Mesenchymal stem cell (in vitro differentiated cells and primary cell): ENCODE measurements at regions not wholly inside any gene's neighbourhood (a gene's known extent, or its start where the extent isn't known, plus 50 kb on each side); places are given as distances from the start of the nearest gene placed in this dataset.

ENCODE experiments used
- DNase-seq: peaks from one replicate; pipeline ENCODE4 v3.0.0-alpha.2; 2013
- H2AFZ ChIP-seq: one replicate; pipeline ENCODE4 v1.6.1; 2013; ENCODE audit warnings: low read depth, mild to moderate bottlenecking, control low read depth, inconsistent platforms, low read length, moderate library complexity
- H2AK5ac ChIP-seq: 2 replicates; pipeline ENCODE4 v1.6.1; 2013; ENCODE audit warnings: low read length, moderate library complexity, mild to moderate bottlenecking, inconsistent platforms; ENCODE audit not compliant: severe bottlenecking
- H2BK120ac ChIP-seq: one replicate; pipeline ENCODE4 v1.6.1; 2013; ENCODE audit warnings: low read depth, mild to moderate bottlenecking, inconsistent platforms, low read length, moderate library complexity
- H2BK12ac ChIP-seq, 2 experiments: one replicate each; pipeline ENCODE4 v1.6.1; 2013; ENCODE audit warnings: inconsistent platforms in 2 of 2, low read length in 2 of 2, mild to moderate bottlenecking in 2 of 2, moderate library complexity in 2 of 2, control low read depth in 1 of 2
- H2BK15ac ChIP-seq: one replicate; pipeline ENCODE4 v1.6.1; 2013; ENCODE audit warnings: mild to moderate bottlenecking, low read depth, inconsistent platforms; ENCODE audit not compliant: poor library complexity, severe bottlenecking
- H2BK5ac ChIP-seq: 2 replicates; pipeline ENCODE4 v1.6.1; 2013; ENCODE audit warnings: low read depth, mild to moderate bottlenecking, low read length, control low read depth, inconsistent platforms; ENCODE audit not compliant: poor library complexity, severe bottlenecking
- H3K14ac ChIP-seq, 2 experiments: one replicate each; pipeline ENCODE4 v1.6.1; 2013; ENCODE audit warnings: inconsistent platforms in 2 of 2, low read length in 2 of 2, control low read depth in 1 of 2, mild to moderate bottlenecking in 1 of 2, moderate library complexity in 1 of 2
- H3K18ac ChIP-seq, 2 experiments: one replicate each; pipeline ENCODE4 v1.6.1; 2013; ENCODE audit warnings: inconsistent platforms in 2 of 2, low read length in 2 of 2, control low read depth in 1 of 2, low read depth in 1 of 2, mild to moderate bottlenecking in 1 of 2
- H3K23ac ChIP-seq, 2 experiments: one replicate each; pipeline ENCODE4 v1.6.1; 2013; ENCODE audit warnings: inconsistent platforms in 2 of 2, low read length in 2 of 2, mild to moderate bottlenecking in 2 of 2, moderate library complexity in 2 of 2, control low read depth in 1 of 2
- H3K27ac ChIP-seq: 2 replicates; pipeline ENCODE4 v1.5.1; 2013; ENCODE audit warnings: mild to moderate bottlenecking, moderate library complexity, low read length, control low read depth, inconsistent platforms; ENCODE audit not compliant: poor library complexity, severe bottlenecking
- H3K27me3 ChIP-seq, 2 experiments: 2 replicates each; pipeline versions ENCODE4 v1.6.1 to v1.7.0; 2013; ENCODE audit warnings: low read length in 2 of 2, mild to moderate bottlenecking in 2 of 2, moderate library complexity in 2 of 2, control low read depth in 1 of 2, inconsistent platforms in 1 of 2; ENCODE audit not compliant: control insufficient read depth in 1 of 2, insufficient read depth in 1 of 2
- H3K36me3 ChIP-seq, 2 experiments: 2 replicates each; pipeline versions ENCODE4 v1.6.1 to v1.7.0; 2013; ENCODE audit warnings: low read length in 2 of 2, control low read depth in 1 of 2, inconsistent platforms in 1 of 2, low read depth in 1 of 2, mild to moderate bottlenecking in 1 of 2; ENCODE audit not compliant: insufficient read depth in 2 of 2, control insufficient read depth in 1 of 2
- H3K4ac ChIP-seq, 2 experiments: one replicate each; pipeline ENCODE4 v1.6.1; 2013; ENCODE audit warnings: inconsistent platforms in 2 of 2, low read length in 2 of 2, mild to moderate bottlenecking in 2 of 2, moderate library complexity in 2 of 2, control low read depth in 1 of 2, low read depth in 1 of 2
- H3K4me1 ChIP-seq: 2 replicates; pipeline ENCODE4 v1.6.1; 2013; ENCODE audit warnings: low read depth, low read length, control low read depth; ENCODE audit not compliant: control insufficient read depth, insufficient read depth
- H3K4me2 ChIP-seq: 2 replicates; pipeline ENCODE4 v1.6.1; 2013; ENCODE audit warnings: low read length, mild to moderate bottlenecking, inconsistent platforms; ENCODE audit not compliant: poor library complexity, severe bottlenecking
- H3K4me3 ChIP-seq, 2 experiments: 2 replicates each; pipeline versions ENCODE4 v1.5.1 to v1.7.0; 2013; ENCODE audit warnings: low read length in 2 of 2, mild to moderate bottlenecking in 2 of 2, control low read depth in 1 of 2, low read depth in 1 of 2; ENCODE audit not compliant: insufficient read depth in 1 of 2
- H3K79me1 ChIP-seq: replicated peaks from 2 replicates; pipeline ENCODE4 v1.6.1; 2013; ENCODE audit warnings: mild to moderate bottlenecking, control low read depth, low read length, inconsistent platforms; ENCODE audit not compliant: poor library complexity, severe bottlenecking
- H3K9ac ChIP-seq: 2 replicates; pipeline ENCODE4 v1.7.0; 2013; ENCODE audit warnings: mild to moderate bottlenecking, low read length, moderate library complexity
- H3K9me3 ChIP-seq: 2 replicates; pipeline ENCODE4 v1.7.0; 2013; ENCODE audit warnings: mild to moderate bottlenecking, low read length; ENCODE audit not compliant: control insufficient read depth
- H4K8ac ChIP-seq: one replicate; pipeline ENCODE4 v1.6.1; 2013; ENCODE audit warnings: inconsistent platforms, mild to moderate bottlenecking, low read length, moderate library complexity
- H4K91ac ChIP-seq: one replicate; pipeline ENCODE4 v1.6.1; 2013; ENCODE audit warnings: mild to moderate bottlenecking, low read length, inconsistent platforms
- WGBS: methylation state at CpG from one replicate; pipeline ENCODE4 v1.1.7; 2013; ENCODE audit warnings: mixed read lengths; 5-methylcytosine and 5-hydroxymethylcytosine counted together

DNA sequence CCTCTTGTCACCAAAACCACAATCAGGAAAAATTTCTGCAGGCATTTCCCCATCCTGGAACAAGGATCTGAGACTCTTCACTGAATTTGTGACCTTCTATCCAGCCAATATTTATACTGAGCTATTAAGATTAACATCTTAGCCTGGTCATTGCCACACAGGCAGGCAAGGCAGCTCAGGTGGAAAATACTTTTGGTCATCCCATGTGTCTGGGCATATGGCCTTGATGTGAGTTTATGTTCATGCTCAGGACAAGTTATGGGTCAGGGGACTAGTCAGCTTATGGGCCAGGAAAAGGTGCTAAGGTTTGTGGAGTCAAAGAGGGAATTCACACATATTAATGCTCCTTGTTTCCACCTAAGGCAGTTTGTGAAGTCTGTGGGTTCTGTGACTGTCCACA is 124.3 kb upstream of the TOP3B start:
- no peaks in the 10 kb centered on the region for H3K79me1 ChIP-seq
- no peak overlapping the region for H4K91ac ChIP-seq
- no peak overlapping the region for H2AK5ac ChIP-seq
- no peak for DNase-seq
- no peak overlapping the region for H2BK5ac ChIP-seq
- H3K9me3 ChIP-seq = no peaks in the 10 kb centered on the region
- H4K8ac ChIP-seq = no peak overlapping the region
- H3K14ac ChIP-seq = no peak overlapping the region
- peaks cover 11 to 19% of the 10 kb centered on the region in 2 experiments for H3K27me3 ChIP-seq
- no peak overlapping the region for H3K18ac ChIP-seq
- no peaks in the 10 kb centered on the region for H3K36me3 ChIP-seq
- no peak overlapping the region for H3K23ac ChIP-seq
- peaks cover 8% of the 10 kb centered on the region for H3K4me1 ChIP-seq
- H2BK120ac ChIP-seq = no peak overlapping the region
- H2BK12ac ChIP-seq = no peak overlapping the region
- H3K4ac ChIP-seq = no peak overlapping the region
- H2AFZ ChIP-seq = no peak overlapping the region
- no peak overlapping the region for H2BK15ac ChIP-seq
- H3K4me2 ChIP-seq = no peak overlapping the region
- no peak overlapping the region for H3K4me3 ChIP-seq
- no peak overlapping the region for H3K9ac ChIP-seq
- H3K27ac ChIP-seq = no peak overlapping the region

DNA sequence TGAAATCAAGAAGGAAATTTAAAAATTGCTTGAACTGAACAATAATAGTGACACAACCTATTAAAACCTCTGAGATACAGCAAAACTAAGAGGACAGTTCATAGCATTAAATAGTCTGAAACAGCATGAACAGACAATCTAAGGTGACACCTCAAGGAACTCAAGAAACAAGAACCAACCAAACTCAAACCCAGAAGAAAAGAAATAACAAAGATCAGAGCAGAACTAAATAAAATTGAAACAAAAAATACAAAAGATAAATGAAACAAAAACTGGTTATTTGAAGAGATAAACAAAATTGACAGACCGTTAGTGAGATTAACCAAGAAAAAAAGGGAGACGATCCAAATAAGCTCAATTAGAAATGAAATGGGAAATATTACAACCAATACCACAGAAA is 122.8 kb upstream of the TOP3B start:
- H2BK15ac ChIP-seq = no peak overlapping the region
- H3K4me1 ChIP-seq = no peaks in the 10 kb centered on the region
- no peaks in the 10 kb centered on the region for H3K79me1 ChIP-seq
- no peak overlapping the region for H3K23ac ChIP-seq
- no peak overlapping the region for H3K27ac ChIP-seq
- H3K9ac ChIP-seq = no peak overlapping the region
- no peak overlapping the region for H2BK120ac ChIP-seq
- WGBS = no CpG with 5 or more reads among the region's 2 CpGs
- H3K4me3 ChIP-seq = no peak overlapping the region
- H3K18ac ChIP-seq = no peak overlapping the region
- DNase-seq = no peak
- H4K91ac ChIP-seq = no peak overlapping the region
- no peak overlapping the region for H4K8ac ChIP-seq
- H3K4ac ChIP-seq = no peak overlapping the region
- H3K27me3 ChIP-seq = peaks cover 11 to 20% of the 10 kb centered on the region in 2 experiments
- H3K4me2 ChIP-seq = no peak overlapping the region
- H2AK5ac ChIP-seq = no peak overlapping the region
- H3K14ac ChIP-seq = no peak overlapping the region
- no peak overlapping the region for H2BK5ac ChIP-seq
- no peak overlapping the region for H2AFZ ChIP-seq
- no peaks in the 10 kb centered on the region for H3K9me3 ChIP-seq
- no peak overlapping the region for H2BK12ac ChIP-seq
- H3K36me3 ChIP-seq = no peaks in the 10 kb centered on the region

DNA sequence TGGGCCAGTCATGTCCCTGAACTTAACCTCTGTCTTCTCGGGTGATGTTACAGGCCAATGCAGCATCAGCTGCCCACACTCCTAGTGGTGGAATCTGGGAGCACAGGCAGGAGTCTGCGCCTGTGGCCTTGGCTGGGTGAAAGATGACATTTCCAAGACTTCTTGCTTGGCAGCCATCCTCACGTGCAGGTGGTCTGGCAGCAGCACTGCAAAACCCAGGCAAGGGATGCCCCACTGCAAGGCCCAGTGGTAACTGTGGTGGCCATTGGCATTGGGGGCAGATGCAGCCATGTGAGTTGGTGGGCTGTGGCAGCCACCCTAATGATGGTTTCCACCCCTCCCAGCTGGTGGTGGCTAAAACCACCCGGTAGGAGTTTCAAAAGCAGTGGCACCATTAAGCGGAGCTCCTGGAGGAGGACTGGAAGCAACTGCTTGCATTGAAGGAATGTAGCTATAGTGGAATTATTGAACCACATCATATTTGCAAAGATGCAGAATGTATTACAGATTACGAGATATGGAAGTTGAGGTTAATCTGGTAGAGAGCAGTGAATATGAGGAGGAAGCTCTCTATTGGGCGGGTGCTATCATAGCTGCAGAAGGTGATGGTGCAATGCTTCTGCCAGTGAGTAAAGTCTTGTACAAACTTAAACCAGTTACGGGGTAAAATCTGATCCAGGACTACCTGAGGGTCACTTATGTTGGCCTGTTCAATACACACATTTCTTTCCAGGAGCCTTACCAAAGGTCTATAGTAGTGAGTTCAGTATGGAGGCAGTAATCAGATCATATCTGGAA is 120.7 kb upstream of the TOP3B start:
- H2BK5ac ChIP-seq = no peak overlapping the region
- no peak overlapping the region for H2BK12ac ChIP-seq
- no peak overlapping the region for H3K4me3 ChIP-seq
- no peak overlapping the region for H2BK120ac ChIP-seq
- H3K4me1 ChIP-seq = no peaks in the 10 kb centered on the region
- no peaks in the 10 kb centered on the region for H3K36me3 ChIP-seq
- no peak overlapping the region for H3K9ac ChIP-seq
- H3K27ac ChIP-seq = no peak overlapping the region
- H2AK5ac ChIP-seq = no peak overlapping the region
- no peak overlapping the region for H2BK15ac ChIP-seq
- WGBS = 73% methylated on average over 8 of the region's 8 CpGs
- no peak overlapping the region for H3K4ac ChIP-seq
- H4K8ac ChIP-seq = peak overlapping the region; percentile 49
- no peak overlapping the region for H3K14ac ChIP-seq
- no peak for DNase-seq
- peaks cover 21 to 40% of the 10 kb centered on the region in 2 experiments for H3K27me3 ChIP-seq
- no peak overlapping the region for H4K91ac ChIP-seq
- no peak overlapping the region for H2AFZ ChIP-seq
- H3K4me2 ChIP-seq = no peak overlapping the region
- no peak overlapping the region for H3K23ac ChIP-seq
- no peak overlapping the region for H3K18ac ChIP-seq
- peaks cover 5% of the 10 kb centered on the region for H3K9me3 ChIP-seq
- H3K79me1 ChIP-seq = no peaks in the 10 kb centered on the region

DNA sequence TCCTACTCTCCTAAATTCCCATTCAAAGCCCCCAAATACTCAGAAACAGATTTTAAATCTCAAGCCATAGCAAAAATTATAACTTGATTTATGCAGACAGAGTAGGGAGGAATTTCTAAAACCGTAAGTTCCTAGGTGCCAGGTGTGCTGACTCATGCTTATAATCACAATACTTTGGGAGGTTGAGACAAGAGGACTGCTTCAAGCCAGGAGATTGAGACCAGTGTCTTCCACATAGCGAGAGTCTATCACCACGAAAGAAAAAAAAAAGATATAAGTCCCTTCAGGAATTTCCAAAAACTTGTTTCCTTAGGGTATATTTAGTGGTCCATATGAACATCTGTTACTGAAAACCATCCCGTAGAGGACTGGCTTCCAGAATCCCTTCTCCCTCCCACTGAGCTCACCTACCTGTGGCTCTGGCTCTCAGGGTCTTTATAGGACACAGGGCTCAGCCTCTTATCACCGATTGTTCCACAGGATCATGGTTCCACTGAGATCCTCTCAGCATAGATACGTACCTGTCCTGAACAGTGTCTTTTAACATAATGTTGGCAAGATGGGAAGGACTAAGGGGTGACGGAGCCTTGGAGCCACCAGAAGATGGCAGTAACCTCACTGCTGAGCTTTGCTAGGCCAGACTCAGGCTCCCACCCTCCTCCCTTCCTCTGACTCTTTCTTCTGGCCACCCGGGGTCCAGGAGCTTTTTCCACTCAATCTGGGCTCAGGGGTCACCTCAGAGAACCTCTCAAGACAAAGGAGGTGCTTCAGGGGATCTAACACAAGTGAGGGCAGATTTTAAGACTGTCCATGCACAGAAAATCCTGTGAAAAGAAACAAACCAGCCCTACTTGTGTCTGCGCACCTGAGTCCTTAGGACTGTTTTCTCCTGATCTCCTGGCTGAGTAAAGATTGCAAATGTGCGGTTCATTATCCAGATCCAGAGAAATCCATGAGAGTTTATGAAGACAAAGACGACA is 117.5 kb upstream of the TOP3B start:
- Histone ChIP-seq H3K4ac (no peak overlapping the region), H3K36me3 (no peaks in the 10 kb centered on the region), H3K14ac (no peak overlapping the region), H3K4me1 (no peaks in the 10 kb centered on the region), H3K9ac (no peak overlapping the region), H2AFZ (no peak overlapping the region), H2AK5ac (no peak overlapping the region), H3K9me3 (peaks cover 14% of the 10 kb centered on the region), H3K23ac (no peak overlapping the region), H3K27me3 (peaks cover 42 to 59% of the 10 kb centered on the region in 2 experiments), H3K4me3 (no peak overlapping the region), H2BK12ac (no peak overlapping the region), H2BK15ac (no peak overlapping the region), H2BK5ac (no peak overlapping the region), H3K79me1 (no peaks in the 10 kb centered on the region), H4K91ac (no peak overlapping the region), H4K8ac (no peak overlapping the region), H3K4me2 (no peak overlapping the region), H3K18ac (no peak overlapping the region), H2BK120ac (no peak overlapping the region), H3K27ac (no peak overlapping the region)
- 57% methylated on average over 8 of the region's 11 CpGs for WGBS
- no peak for DNase-seq
